HEK293T (cell line): ENCODE measurements at regions not wholly inside any gene's neighbourhood (a gene's known extent, or its start where the extent isn't known, plus 50 kb on each side); places are given as distances from the start of the nearest gene placed in this dataset.

Experiments used
- NFRKB ChIP-seq: fragments of 450-650 bp; IDR thresholded peaks from 2 replicates; pipeline ENCODE4 v1.6.1; 2016; ENCODE audit warnings: mild to moderate bottlenecking, moderate library complexity
- SUZ12 ChIP-seq: fragments of 450-650 bp; IDR thresholded peaks from 2 replicates; pipeline ENCODE4 v1.6.1; 2016; ENCODE audit warnings: mild to moderate bottlenecking

- TF ChIP-seq SUZ12 = no peak
- TF ChIP-seq NFRKB = no peak
Measured at GRCh38 chr2:8196316-8196715, 485.5 kb upstream of the ID2 start.
